ENCODE measurements at regions not wholly inside any gene's neighbourhood (a gene's known extent, or its start where the extent isn't known, plus 50 kb on each side); places are given as distances from the start of the nearest gene placed in this dataset.

DNA sequence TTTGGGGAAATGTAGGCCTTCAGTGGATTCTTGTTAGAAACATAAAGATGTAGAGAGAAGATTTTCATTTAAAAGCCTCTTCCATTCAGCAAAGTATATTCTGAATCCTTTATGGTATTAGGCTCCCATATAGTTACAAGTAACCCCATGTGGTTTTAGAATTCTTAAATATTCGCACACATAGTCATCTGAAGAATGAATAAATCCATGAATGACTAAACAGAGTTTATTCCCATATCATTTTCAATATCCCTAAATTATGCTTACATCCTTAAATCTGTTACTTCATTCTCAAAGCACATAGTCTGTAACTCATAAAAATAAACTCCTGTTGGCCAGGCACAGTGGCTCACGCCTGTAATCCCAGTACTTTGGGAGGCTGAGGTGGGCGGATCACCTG, 962.1 kb downstream of the KCNJ18 start:
- no peak for DNase-seq (ENCODE audit: extremely low read depth, low read depth)
- no peak for TF ChIP-seq CTCF (IDR thresholded peaks at IDR 0.05; ENCODE audit: low read depth, low read length)

DNA sequence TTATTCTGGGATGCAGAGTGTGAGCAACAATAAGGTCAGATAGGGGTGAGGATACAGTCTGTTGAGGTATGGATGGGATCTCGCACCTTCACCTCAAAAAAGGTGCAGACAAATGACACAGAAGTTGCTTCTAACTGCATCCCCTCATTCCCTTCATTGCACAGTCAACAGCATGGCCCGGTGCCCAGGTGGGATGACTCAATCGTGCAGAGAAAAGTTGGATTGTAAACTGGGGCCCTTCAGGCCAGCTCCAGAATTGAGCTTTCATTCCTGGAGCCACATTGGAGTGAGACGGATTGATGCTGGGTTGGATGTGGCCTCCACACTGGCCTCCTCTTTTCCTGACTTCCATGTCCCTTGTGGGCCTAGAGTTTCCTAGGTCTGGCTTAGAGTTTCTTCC, 977.4 kb downstream of the KCNJ18 start:
- TF ChIP-seq CTCF (IDR thresholded peaks at IDR 0.05; ENCODE audit: low read depth, low read length), result no peak
- DNase-seq (ENCODE audit: extremely low read depth, low read depth), result no peak

- DNase-seq (ENCODE audit: extremely low read depth, low read depth), result no peak
- no peak for TF ChIP-seq CTCF (IDR thresholded peaks at IDR 0.05; ENCODE audit: low read depth, low read length)
Measured at GRCh38 chr17:22671110-22671509, 978.8 kb downstream of the KCNJ18 start.

GRCh38 chr17:22692066-22692805, 999.9 kb downstream of the KCNJ18 start:
- TF ChIP-seq CTCF (IDR thresholded peaks at IDR 0.05; ENCODE audit: low read depth, low read length), result no peak
- DNase-seq (ENCODE audit: extremely low read depth, low read depth), result no peak

DNA sequence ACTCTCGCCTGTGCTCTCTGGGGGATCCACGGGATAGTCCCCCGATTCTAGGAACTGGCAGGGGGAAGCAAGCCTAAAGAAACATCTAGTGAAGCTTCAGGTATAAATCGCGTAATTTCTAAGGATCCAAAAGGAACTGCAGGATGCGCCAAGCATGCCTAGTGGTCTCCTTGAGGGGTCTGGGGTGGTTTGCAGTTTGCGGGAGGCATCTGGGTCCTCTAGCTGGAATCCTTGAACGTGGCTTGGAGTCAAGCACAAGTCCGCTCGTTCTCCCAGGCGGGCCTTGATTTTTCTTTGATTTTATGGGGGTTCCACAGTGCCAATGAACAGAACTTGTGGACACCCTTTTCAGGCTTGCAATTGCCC, 1000.5 kb downstream of the KCNJ18 start:
- DNase-seq (ENCODE audit: extremely low read depth, low read depth), result no peak
- no peak for TF ChIP-seq CTCF (IDR thresholded peaks at IDR 0.05; ENCODE audit: low read depth, low read length)

DNA sequence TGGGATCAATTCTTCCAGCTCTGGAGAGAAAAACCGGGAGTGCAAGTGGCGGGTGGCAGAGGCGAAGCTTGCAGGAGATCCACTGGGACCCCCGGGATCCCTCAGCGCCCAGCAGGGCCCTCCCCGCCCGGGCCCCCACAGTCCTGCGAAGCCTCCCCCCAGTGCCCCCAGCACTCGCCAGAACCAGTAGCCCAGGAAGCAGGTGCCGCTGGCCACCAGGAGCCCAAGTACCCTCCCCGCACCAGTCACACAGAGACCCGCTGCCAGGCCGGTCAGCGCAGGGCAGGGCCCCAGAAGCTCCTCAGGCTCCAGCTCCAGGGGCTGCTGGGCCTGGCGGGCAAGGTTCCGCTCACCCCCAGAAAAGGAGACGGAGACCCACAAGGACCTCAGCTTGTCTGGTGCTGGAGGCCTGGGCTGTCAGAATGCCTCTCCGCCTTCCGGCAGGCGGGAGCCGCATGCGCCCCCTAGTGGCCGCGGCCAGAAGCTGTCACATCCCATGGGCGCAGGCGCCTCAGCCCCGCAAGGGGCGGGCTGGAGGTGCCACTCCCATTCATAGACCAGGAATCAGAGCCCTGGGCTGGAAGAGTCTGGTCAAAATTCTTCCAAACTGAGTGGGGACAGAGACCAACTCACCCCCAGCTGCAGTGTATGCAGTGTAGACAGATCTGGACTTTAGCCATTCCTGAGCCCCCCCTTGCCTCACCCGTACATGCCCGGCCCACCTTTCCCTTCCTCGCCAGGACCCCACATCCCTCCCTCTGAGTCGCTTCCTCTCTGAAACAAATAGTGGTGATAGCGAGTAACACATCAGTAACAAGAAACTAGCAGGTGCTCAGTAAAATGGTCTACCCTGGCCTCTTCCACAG, 1002.3 kb downstream of the KCNJ18 start:
- TF ChIP-seq CTCF (IDR thresholded peaks at IDR 0.05; ENCODE audit: low read depth, low read length), result peak; percentile 2
- DNase-seq (ENCODE audit: extremely low read depth, low read depth), result no peak

- TF ChIP-seq CTCF (IDR thresholded peaks at IDR 0.05; ENCODE audit: low read depth, low read length), result no peak
- DNase-seq (ENCODE audit: extremely low read depth, low read depth), result no peak
Measured at GRCh38 chr17:22695228-22695619, 1002.9 kb downstream of the KCNJ18 start.
